HG02885 (cell line): ENCODE measurements at regions not wholly inside any gene's neighbourhood (a gene's known extent, or its start where the extent isn't known, plus 50 kb on each side); places are given as distances from the start of the nearest gene placed in this dataset.
"Not testable (repeated sequence)": the region's sequence is repeated elsewhere in the genome, so short reads cannot be mapped to it uniquely, and the experiment has no call there.

Source experiments
- ATAC-seq: cut with Tn5 transposase; IDR thresholded peaks from one replicate; pipeline ENCODE4 v1.9.1; 2021; ENCODE audit warnings: mild to moderate bottlenecking; ENCODE audit not compliant: unreplicated experiment, poor library complexity

DNA sequence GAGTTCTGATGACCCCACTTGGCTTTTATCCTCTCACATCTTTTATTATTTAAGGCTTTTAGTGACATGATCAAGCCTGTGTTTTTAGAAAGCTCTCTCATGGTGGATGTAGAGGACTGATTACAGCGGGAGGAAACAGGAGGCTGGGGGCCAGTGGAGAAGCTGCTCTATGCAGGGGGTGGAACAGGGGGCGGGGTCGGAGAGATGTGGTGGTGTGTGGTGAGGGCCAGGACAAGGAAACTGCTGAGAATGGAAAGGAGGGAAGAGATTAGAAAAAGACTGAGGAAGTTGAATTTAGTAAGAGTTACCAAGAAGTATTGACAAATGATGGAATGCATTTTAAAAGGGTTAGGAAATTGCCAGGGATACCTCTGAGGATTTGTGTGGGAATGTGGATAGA lies 292.2 kb downstream of the ZIC3 start:
- ATAC-seq = no peak

DNA sequence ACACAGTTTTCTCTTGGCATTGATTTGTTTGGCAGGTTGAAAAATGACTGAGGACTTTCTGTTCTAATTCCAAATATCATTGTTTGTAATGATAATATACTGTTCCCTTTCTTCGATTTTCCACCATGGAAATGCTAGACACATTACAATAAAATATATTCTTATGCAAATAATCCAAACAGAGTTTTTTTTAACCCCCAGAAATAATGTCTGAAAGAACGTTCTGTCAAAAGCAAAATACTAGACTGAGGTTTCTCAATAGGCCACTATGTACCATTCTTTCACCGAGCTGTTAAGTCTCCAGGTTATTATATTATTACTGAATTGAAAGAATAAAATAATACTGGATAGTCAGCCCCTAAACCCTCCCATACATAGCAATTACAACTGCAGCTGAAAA lies 312.5 kb downstream of the ZIC3 start:
- ATAC-seq = no peak

DNA sequence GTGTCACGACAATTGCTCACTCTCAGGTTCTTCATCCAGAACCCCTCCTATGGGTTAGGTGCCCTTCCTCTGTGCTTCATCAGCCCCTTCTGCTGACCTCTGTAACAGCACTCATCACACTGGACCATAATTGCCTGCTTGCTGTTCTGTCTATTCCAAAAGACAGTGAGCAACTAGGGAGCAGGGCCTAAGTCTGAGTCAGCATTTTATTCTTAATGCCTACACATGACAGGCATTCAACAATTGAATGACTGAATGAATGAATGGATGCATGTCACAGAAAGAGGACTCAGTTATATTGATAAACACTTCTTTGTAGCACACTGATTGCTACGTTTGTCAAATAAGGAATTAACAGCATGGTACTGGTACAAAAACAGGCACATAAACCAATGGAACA lies 317.0 kb downstream of the ZIC3 start:
- ATAC-seq = no peak

DNA sequence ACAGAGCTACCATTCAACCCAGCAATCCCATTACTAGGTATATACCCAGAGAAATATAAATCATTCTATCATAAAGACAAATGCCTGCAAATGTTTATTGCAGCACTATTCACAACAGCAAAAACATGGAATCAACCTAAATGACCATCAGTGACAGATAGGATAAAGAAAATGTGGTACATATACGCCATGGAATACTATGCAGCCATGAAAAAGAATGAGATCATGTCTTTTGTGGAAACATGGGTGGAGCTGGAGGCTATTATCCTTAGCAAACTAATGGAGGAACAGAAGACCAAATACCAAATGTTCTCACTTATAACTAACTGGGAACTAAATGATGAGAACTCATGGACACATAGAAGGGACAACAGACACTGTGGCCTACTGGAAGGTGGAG lies 318.9 kb downstream of the ZIC3 start:
- ATAC-seq = not testable (repeated sequence)

DNA sequence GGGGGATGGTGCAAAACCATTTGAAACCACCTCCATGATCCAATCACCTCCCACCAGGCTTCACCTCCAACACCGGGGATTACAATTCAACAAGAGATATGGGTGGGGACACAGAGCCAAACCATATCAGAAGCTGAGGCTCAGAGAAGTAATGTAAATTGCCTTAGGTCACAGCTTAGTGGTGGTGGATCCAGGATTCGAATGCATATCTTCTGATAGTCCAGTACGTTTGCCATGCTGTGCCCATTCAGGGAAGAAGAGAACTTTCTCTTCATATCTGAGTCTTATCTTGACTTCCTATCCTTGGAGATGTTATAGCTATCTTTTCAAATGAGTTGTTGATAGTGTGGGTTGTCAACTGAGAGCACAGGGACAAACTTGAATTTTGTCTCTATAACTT lies 325.5 kb downstream of the ZIC3 start:
- no peak for ATAC-seq

- no peak for ATAC-seq
These were observed 330.2 kb downstream of the ZIC3 start for GRCh38 chrX:137896123-137896522.

DNA sequence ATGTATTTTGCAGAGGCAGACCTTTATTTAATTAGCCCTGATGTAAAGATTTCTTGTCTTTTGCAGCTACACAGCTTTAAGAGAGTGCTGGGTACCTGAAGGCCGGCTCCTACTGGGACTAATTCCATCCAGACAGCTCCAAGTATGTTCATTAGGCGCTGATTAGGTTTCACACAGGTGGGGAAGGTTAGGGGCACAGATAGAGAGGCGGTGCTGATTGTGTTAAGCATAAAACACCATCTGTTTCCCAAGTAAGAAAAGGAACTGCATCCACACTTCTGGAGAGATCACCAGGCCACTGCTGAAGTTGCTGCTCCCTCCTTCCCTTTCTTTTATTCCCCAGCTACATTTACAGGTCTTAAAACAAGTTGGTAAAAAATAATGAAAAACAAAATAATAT lies 349.5 kb downstream of the ZIC3 start:
- ATAC-seq = no peak

GRCh38 chrX:137916090-137916746 lies 350.3 kb downstream of the ZIC3 start:
- ATAC-seq = no peak

GRCh38 chrX:137926090-137926489 lies 360.2 kb downstream of the ZIC3 start:
- ATAC-seq = no peak

DNA sequence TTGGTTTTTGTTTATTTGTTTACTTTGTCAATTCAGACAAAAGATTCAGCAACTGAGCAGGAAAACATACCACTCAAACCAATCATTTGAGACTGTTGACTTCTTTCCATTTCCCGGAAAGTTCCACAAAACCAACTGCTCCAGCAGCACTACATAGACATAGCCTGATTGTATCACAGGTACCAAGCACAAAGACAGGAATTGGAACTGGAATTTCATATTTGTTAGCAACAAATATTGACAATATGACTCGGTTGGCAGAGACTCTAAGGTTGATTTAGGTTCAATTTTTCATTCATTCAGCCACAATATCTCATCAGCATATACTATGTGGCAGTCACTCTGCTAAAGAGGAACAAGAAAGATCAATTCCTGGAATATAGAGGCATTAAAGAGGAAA lies 364.0 kb downstream of the ZIC3 start:
- ATAC-seq = no peak

DNA sequence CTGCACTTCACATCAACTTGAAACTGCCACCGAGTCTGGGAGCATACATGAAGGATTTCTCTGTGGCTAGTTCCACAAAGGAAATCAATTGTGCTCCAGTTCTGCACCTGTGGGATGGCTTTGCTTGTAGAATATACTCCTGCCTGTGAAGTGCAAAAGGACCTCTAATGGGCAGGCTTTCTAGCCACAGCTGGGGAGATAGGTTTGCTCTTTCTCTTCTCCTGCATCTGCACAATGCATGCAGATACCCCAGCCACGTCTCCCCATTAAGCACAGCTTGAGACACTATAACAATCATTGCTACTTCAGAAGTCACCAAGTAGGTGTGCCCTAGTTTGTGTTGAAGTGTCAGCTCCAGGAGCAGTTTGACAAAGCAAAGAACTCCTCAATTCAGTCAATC lies 364.6 kb downstream of the ZIC3 start:
- ATAC-seq = no peak

GRCh38 chrX:137934214-137934613 lies 368.3 kb downstream of the ZIC3 start:
- not testable (repeated sequence) for ATAC-seq

DNA sequence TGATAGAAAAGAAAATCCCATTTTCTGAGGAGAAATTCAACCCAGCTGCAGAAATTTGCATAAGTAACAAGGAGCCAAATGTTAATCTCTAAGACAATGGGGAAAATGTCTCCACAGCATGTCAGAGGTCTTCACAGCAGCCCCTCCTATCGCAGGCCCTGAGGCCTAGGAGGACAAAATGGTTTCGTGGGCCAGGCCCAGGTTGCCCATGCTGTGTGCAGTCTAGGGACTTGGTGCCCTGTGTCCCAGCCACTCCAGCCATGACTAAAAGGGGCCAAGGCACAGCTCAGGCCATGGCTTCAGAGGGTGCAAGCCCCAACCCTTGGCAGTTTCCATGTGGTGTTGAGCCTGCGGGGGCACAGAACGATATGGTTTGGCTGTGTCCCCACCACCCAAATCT lies 369.0 kb downstream of the ZIC3 start:
- ATAC-seq = not testable (repeated sequence)

- ATAC-seq = no peak
These were observed 379.5 kb downstream of the ZIC3 start for GRCh38 chrX:137945470-137945869.

GRCh38 chrX:137969191-137969590 lies 403.3 kb downstream of the ZIC3 start:
- ATAC-seq = no peak

DNA sequence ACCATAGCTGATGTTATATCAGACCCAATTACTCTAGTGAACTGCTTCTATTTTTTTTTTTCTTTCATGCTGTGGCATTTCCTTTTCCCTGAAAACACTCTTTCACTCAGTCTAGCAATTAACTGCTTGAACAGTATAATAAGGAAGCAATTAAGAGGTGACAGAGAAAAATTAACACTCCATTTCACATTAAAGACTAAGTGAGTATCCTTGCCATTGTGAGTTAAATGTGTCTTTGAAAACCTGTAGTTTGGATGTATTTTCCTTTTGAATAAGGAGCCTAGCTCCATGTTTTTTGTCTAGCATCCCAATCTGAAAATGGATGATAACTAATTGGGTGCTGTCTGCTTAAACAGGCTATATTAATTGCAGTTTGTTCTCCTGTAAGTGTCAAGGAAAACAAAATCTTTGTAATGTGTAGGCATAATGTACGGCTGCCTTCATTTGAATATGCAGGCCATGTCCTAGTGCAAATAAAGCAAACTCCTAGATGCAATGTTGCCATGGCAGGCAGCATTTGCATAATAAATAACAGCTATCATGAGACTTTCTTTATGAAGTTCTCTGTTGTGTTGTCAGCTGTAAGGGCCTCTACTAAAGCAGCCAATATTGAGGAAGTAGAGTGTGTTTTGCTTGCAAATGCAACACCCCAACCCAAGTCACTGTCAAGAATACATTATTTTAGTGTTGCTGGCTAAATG lies 416.7 kb downstream of the ZIC3 start:
- no peak for ATAC-seq

DNA sequence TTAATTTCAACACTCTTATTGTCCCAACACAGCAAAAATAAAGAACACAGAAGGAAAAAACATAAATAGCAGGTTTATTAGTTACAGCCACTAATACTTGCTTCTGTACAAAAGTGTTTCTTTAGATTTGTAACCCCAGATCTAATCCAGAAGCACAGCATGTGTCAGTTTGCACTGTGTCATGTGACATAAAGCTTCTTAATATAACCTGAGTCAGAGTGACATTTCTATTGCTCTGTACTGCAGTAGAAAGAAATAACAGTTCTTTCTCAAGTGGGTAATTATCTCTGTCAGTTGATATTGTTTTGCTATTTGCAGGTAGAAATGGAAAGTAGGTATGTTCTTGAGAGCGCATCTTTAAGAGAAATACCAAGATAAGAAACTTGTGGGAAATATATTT lies 422.5 kb downstream of the ZIC3 start:
- ATAC-seq = no peak

- no peak for ATAC-seq
These were observed 432.7 kb downstream of the ZIC3 start for GRCh38 chrX:137998619-137999018.

DNA sequence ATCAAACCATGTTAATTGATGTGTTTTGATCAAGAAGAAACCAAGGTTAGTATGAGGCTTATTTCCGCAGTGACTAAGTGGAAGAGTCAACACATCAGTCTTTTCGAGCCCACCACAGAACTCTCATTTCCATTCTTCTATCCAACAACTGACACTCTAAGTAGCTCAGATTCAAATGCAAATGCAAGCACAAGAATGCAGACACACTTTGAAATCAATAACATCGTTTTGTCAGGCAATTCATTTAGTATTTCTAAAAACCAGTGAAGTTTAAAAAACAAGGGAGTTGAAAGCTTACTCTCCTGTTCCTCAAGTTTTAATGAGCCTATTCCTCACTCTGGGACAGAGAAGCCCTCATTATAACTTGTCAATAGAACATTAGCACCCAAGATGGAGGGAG lies 433.1 kb downstream of the ZIC3 start:
- ATAC-seq = no peak

- no peak for ATAC-seq
These were observed 433.6 kb downstream of the ZIC3 start for GRCh38 chrX:137999552-137999951.

DNA sequence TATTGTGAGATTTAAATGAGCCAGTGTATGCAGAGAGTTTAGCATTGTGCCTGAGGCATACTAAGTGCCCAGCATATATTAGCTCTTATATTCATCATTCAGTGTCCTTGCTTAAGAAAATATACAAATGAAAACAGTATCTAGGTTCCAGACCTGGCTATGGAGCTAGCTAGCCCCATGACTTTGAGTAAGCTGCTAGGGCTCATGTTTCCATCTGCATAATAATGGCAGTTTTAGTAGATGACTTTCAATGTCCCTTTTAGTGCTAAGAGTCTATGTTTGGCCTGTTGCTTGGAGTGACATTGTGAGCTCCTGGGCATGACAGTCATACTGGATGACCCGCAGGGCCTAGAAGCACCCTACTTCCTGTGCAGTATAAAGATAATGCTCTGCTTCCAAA lies 435.3 kb downstream of the ZIC3 start:
- ATAC-seq = no peak

DNA sequence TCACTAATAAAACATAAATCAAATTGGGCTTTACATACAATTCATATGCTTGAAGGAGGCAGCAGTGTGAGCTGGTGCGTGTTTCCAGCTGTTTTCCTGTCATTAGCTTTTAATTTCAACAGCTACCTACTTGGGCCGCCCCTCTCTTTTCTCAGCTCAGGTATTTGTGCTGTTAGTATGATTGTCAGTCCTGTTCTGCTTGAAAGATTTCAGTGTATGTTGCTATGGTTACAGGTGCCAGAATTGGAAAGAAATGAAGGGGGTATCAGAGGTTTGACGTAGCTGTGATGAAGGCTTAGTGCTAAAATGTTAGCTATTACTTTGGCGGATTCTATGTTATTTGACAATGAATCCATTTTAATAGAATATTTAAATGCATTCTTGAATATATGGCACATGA lies 440.3 kb downstream of the ZIC3 start:
- no peak for ATAC-seq
